Limb (tissue), 2 donors: ENCODE measurements at regions not wholly inside any gene's neighbourhood (a gene's known extent, or its start where the extent isn't known, plus 50 kb on each side); places are given as distances from the start of the nearest gene placed in this dataset.
"Not testable (repeated sequence)": the region's sequence is repeated elsewhere in the genome, so short reads cannot be mapped to it uniquely, and the experiment has no call there.

Experiments
- DNase-seq, 2 donors: peaks; one replicate each; pipeline ENCODE4 v3.0.0-alpha.2; 2016; ENCODE audit errors: extremely low spot score in 2 of 2

- no peak for DNase-seq
Observed at GRCh38 chr5:25405850-25406249, 761.1 kb upstream of the CDH10 start.

- no peak for DNase-seq
Observed at GRCh38 chr5:25399878-25400480, 755.2 kb upstream of the CDH10 start.

GRCh38 chr5:25393957-25394356 lies 749.2 kb upstream of the CDH10 start:
- no peak for DNase-seq

- DNase-seq = no peak
Observed at GRCh38 chr5:25393256-25393655, 748.5 kb upstream of the CDH10 start.

GRCh38 chr5:25387953-25388352 lies 743.2 kb upstream of the CDH10 start:
- DNase-seq = no peak

GRCh38 chr5:25362799-25363198 lies 718.0 kb upstream of the CDH10 start:
- DNase-seq = no peak

- no peak for DNase-seq
Observed at GRCh38 chr5:25358919-25359318, 714.1 kb upstream of the CDH10 start.

- no peak for DNase-seq
Observed at GRCh38 chr5:25357605-25358004, 712.8 kb upstream of the CDH10 start.

- DNase-seq = no peak
Observed at GRCh38 chr5:25349746-25350145, 705.0 kb upstream of the CDH10 start.

GRCh38 chr5:25345240-25345771 lies 700.5 kb upstream of the CDH10 start:
- DNase-seq = peak in 1 of 2 donors; percentile 1

GRCh38 chr5:25339541-25339940 lies 694.8 kb upstream of the CDH10 start:
- no peak for DNase-seq

- no peak for DNase-seq
Observed at GRCh38 chr5:25334350-25334749, 689.6 kb upstream of the CDH10 start.

- no peak for DNase-seq
Observed at GRCh38 chr5:25330721-25331120, 685.9 kb upstream of the CDH10 start.

- no peak for DNase-seq
Observed at GRCh38 chr5:25327172-25327571, 682.4 kb upstream of the CDH10 start.

- DNase-seq = no peak
Observed at GRCh38 chr5:25301836-25302235, 657.1 kb upstream of the CDH10 start.

- no peak for DNase-seq
Observed at GRCh38 chr5:25295067-25295466, 650.3 kb upstream of the CDH10 start.

- DNase-seq = not testable (repeated sequence)
Observed at GRCh38 chr5:25289766-25290165, 645.0 kb upstream of the CDH10 start.

- DNase-seq = no peak
Observed at GRCh38 chr5:25286319-25286718, 641.5 kb upstream of the CDH10 start.

- no peak for DNase-seq
Observed at GRCh38 chr5:25285136-25285535, 640.4 kb upstream of the CDH10 start.

GRCh38 chr5:25263507-25263906 lies 618.7 kb upstream of the CDH10 start:
- DNase-seq = not testable (repeated sequence)

- no peak for DNase-seq
Observed at GRCh38 chr5:25262221-25262620, 617.4 kb upstream of the CDH10 start.

GRCh38 chr5:25255128-25255527 lies 610.4 kb upstream of the CDH10 start:
- DNase-seq = no peak

GRCh38 chr5:25241981-25242380 lies 597.2 kb upstream of the CDH10 start:
- no peak for DNase-seq

GRCh38 chr5:25238720-25239119 lies 593.9 kb upstream of the CDH10 start:
- DNase-seq = not testable (repeated sequence)
